ENCODE measurements at regions not wholly inside any gene's neighbourhood (a gene's known extent, or its start where the extent isn't known, plus 50 kb on each side); places are given as distances from the start of the nearest gene placed in this dataset.

- TF ChIP-seq CTCF (optimal IDR thresholded peaks at IDR 0.05 in 1 of 3, IDR thresholded peaks at IDR 0.05 in 1 of 3, conservative IDR thresholded peaks at IDR 0.05 in 1 of 3; ENCODE audit: extremely low read depth in 1 of 3, insufficient read depth in 2 of 3, low read length in 3 of 3) (no peak), EZH2 (IDR thresholded peaks at IDR 0.05; ENCODE audit: low read length) (no peak)
Observed at GRCh38 chr19:32146664-32147063, 198.7 kb upstream of the ZNF507 start.

All from keratinocyte (primary cell).